PC-9 (cell line): ENCODE measurements at regions not wholly inside any gene's neighbourhood (a gene's known extent, or its start where the extent isn't known, plus 50 kb on each side); places are given as distances from the start of the nearest gene placed in this dataset.

Experiments
- CTCF ChIP-seq: fragments of 200-600 bp; sonication (generic); conservative IDR thresholded peaks from 2 replicates; pipeline ENCODE4 v1.6.1; 2017; ENCODE audit warnings: mixed run types, antibody characterized with exemption, mild to moderate bottlenecking, moderate library complexity
- EZH2 ChIP-seq: fragments of 200-600 bp; sonication (generic); IDR thresholded peaks from 2 replicates; pipeline ENCODE4 v1.8.0; 2017; ENCODE audit warnings: antibody characterized with exemption, low read depth

DNA sequence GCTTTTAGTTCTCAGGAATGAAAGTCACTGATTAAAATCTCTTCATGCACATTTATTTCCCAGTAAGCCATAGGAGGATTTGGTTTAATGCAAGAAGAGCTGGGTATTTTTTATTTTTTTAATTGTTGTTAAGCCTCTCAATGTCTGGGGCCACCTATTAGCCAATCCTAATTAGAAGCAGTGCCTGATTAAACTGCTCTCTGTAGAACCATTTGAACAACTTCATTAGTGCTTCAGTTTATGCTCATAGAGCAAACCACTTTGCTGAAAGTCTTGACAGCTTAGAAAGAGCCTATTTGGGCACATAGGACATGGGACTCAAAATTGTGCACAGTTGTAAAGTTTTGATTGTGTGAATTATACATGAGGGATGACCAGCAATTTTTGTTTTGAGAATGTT lies 548.9 kb downstream of the FRK start:
- no peak for TF ChIP-seq CTCF
- TF ChIP-seq EZH2: no peak
